Esophagus muscularis mucosa (tissue), 3 donors: ENCODE measurements at regions not wholly inside any gene's neighbourhood (a gene's known extent, or its start where the extent isn't known, plus 50 kb on each side); places are given as distances from the start of the nearest gene placed in this dataset.

Experiments used
- EP300 ChIP-seq: sonication (generic); formaldehyde crosslinking; IDR thresholded peaks from one replicate; pipeline ENCODE4 v1.6.1; 2017; ENCODE audit warnings: antibody characterized with exemption
- TF ChIP-seq, protein P1 (sequence below), 3 experiments: fragments of 200-600 bp in 2 of 3; fragments of 450-650 bp in 1 of 3; sonication (generic) in 2 of 3; IDR thresholded peaks; one replicate each; pipeline ENCODE4 v1.5.1; 2017 to 2019; ENCODE audit warnings: antibody characterized with exemption in 3 of 3, mild to moderate bottlenecking in 2 of 3, moderate library complexity in 1 of 3

DNA sequence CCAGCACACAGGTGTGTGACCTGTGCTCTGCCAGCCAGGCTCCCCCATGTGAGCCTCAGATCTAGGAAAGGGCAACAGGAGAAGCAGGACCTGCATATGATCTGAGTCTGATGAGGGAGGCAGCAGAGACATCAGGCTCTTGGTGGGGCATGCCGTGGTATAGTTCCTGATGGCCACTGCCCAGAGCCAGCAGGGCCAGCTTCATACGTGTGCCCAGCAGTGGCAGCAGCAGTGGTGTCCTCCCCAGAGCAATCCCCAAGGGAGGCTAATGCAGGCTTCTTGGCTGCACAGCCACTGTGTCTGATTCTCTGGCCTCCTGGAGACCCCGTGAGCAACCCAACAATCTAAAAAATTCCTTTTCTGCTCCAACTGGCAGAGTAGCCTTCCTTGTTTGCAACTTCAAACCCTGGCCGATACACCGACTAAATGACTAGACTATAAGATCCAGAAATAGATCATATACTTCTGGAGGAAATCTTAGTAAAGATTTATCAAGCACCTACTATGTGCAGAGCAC lies 230.6 kb upstream of the ZMIZ1 start:
- TF ChIP-seq, protein P1, sequence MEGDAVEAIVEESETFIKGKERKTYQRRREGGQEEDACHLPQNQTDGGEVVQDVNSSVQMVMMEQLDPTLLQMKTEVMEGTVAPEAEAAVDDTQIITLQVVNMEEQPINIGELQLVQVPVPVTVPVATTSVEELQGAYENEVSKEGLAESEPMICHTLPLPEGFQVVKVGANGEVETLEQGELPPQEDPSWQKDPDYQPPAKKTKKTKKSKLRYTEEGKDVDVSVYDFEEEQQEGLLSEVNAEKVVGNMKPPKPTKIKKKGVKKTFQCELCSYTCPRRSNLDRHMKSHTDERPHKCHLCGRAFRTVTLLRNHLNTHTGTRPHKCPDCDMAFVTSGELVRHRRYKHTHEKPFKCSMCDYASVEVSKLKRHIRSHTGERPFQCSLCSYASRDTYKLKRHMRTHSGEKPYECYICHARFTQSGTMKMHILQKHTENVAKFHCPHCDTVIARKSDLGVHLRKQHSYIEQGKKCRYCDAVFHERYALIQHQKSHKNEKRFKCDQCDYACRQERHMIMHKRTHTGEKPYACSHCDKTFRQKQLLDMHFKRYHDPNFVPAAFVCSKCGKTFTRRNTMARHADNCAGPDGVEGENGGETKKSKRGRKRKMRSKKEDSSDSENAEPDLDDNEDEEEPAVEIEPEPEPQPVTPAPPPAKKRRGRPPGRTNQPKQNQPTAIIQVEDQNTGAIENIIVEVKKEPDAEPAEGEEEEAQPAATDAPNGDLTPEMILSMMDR (IDR thresholded peaks at IDR 0.05) = no peak
- TF ChIP-seq EP300 = no peak
